Pancreas (tissue), 10 donors: ENCODE measurements at regions not wholly inside any gene's neighbourhood (a gene's known extent, or its start where the extent isn't known, plus 50 kb on each side); places are given as distances from the start of the nearest gene placed in this dataset.

Experiments used
- ATAC-seq, 4 donors: fragments of 200-7000 bp; cut with Tn5 transposase; one replicate each; pipeline versions ENCODE4 v1.8.0 to v1.9.1; 2020; ENCODE audit warnings: mild to moderate bottlenecking in 4 of 4, moderate library complexity in 4 of 4
- DNase-seq, 6 donors: peaks; one replicate each; pipeline ENCODE4 v3.0.0-alpha.2; 2020
- FAIRE-seq: peaks from 2 replicates; lab custom pipeline; 2012; peaks lifted over from hg19 to GRCh38; lab: Jason Lieb, UNC
- H3K27ac ChIP-seq, 4 donors: fragments of 200-600 bp; sonication (generic); 1 replicate in 3 of 4; 2 replicates in 1 of 4; pipeline versions ENCODE4 v1.5.0 to v1.8.0; 2020
- H3K27me3 ChIP-seq, 4 donors: fragments of 200-600 bp; one replicate each; pipeline ENCODE4 v1.8.0; 2021
- H3K36me3 ChIP-seq, 3 donors: fragments of 200-600 bp; sonication (generic) in 1 of 3; one replicate each; pipeline versions ENCODE4 v1.5.0 to v1.8.0; 2020 to 2021
- H3K4me1 ChIP-seq, 3 donors: fragments of 200-600 bp; one replicate each; pipeline ENCODE4 v1.8.0; 2021
- H3K4me3 ChIP-seq, 4 donors: fragments of 200-600 bp; sonication (generic) in 2 of 4; one replicate each; pipeline versions ENCODE4 v1.5.0 to v1.8.0; 2020 to 2021
- H3K9me3 ChIP-seq, 4 donors: fragments of 200-600 bp; one replicate each; pipeline ENCODE4 v1.8.0; 2021
- WGBS, 2 donors: extraction: QIAGEN DNeasy Blood & Tissue Kit; methylation state at CpG; one replicate each; pipeline ENCODE4 v1.1.7; 2013; 5-methylcytosine and 5-hydroxymethylcytosine counted together
- intact Hi-C, 3 donors: fragments of 100-400 bp; cut with DNase I; formaldehyde crosslinking; loops; one replicate each; pipeline versions ENCODE4 v1.11.1 to v1.14.2; 2022
- TF ChIP-seq, protein P1 (sequence below), 4 donors: fragments of 200-600 bp; sonication (generic) in 3 of 4; IDR thresholded peaks; one replicate each; pipeline versions ENCODE4 v1.5.0 to v1.8.0; 2021; ENCODE audit warnings: antibody characterized with exemption in 4 of 4
- donor health status: healthy with polysubstance abuse.
- donor health status: DM: no; HTN: no; CAD: no; lungs with moderate emphysema.
- donor health status: DM: no; HTN: no; CAD: no.
- donor health status: control.
- donor health status: control.
- donor health status: Bipolar disorder and iron deficiency.
- donor health status: DM: yes; HTN: yes; CAD: no.
- donor health status: DM: no; HTN: no; CAD: no.
- donor health status: DM: no; HTN: no; CAD: no.
- donor health status: DM: yes; HTN: yes; CAD: no.

DNA sequence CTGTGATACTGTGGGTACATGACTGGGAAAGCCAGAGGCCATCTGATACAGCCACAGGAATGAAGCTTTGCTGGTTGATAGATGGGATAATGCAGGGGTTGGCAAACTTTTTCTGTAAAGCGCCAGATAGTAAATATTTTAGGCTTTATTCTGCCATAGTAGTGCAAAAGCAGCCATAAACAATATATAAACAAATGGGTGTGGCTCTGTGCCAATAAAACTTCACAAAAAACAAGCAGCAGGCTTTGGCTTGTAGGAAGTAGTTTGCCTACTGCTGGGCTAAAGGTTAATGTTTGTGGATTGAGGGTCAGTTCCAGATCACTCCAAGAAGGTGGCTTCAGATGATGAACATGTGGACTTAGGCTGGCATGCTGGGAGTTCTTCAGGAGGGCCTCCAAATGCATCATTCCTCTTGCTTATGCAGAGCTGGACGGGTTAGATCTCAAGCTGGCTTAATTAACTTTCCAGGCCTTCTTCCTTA, 305.7 kb downstream of the RPLP1 start:
- intact Hi-C loops, result no loop called here
- no peak overlapping the region for H3K27ac ChIP-seq
- no peaks in the 10 kb centered on the region for H3K9me3 ChIP-seq
- 76 to 77% methylated on average over 2 of the region's 2 CpGs for WGBS, 2 donors
- H3K27me3 ChIP-seq, result no peaks in the 10 kb centered on the region
- FAIRE-seq, result no peak
- TF ChIP-seq, protein P1, sequence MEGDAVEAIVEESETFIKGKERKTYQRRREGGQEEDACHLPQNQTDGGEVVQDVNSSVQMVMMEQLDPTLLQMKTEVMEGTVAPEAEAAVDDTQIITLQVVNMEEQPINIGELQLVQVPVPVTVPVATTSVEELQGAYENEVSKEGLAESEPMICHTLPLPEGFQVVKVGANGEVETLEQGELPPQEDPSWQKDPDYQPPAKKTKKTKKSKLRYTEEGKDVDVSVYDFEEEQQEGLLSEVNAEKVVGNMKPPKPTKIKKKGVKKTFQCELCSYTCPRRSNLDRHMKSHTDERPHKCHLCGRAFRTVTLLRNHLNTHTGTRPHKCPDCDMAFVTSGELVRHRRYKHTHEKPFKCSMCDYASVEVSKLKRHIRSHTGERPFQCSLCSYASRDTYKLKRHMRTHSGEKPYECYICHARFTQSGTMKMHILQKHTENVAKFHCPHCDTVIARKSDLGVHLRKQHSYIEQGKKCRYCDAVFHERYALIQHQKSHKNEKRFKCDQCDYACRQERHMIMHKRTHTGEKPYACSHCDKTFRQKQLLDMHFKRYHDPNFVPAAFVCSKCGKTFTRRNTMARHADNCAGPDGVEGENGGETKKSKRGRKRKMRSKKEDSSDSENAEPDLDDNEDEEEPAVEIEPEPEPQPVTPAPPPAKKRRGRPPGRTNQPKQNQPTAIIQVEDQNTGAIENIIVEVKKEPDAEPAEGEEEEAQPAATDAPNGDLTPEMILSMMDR (IDR thresholded peaks at IDR 0.05), result no peak
- no peak overlapping the region for H3K4me3 ChIP-seq
- H3K36me3 ChIP-seq, result no peaks in the 10 kb centered on the region
- DNase-seq, result no peak
- H3K4me1 ChIP-seq, result peaks cover 0 to 3% (median 0%) of the 10 kb centered on the region in 3 donors
- no peak for ATAC-seq

DNA sequence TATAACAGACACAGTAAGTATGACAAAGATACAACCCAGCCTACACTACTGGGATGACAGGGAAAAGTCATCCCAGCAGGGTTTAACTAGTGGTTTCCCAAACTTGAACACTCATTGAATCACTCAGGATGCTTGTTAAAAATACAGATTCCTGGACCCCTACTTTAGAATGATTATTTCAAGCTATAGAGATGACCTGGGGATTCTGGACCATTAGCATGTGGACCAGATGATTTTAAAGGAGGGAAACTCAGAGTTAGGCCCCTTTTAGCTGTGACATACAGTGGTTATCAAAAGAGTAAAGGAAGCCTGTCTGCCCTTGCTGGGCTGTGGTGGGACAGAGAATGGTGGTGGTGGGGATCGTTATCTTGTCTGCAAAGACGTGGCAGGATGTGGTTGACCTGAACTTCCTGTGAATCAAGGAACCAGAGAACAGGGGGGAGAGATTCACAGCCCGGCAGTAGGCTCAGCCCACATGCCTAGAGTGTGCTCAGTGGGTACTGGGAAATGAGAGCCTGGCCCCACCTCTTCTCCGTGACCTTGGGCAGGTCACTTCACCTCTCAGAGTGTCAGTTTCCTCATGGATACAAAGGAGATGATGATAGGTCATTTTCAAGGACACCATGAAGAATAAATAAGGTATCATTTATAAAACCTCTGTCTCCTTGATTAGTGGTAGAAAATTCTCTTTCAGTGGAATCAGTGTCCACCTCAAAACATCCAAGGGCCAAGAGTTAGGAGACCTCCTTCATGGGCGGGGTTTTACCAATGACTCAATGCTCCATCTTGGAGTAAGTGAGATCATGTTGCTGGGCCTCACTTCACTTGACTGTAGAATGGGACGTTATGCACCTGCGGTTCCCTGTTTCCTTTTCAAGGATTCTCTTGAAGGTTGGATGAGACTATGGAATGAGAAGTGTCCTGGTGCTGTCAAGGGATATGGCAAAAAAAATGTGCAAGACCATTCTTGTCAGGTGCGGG, 306.5 kb downstream of the RPLP1 start:
- 84% methylated on average over 8 of the region's 8 CpGs for WGBS, 2 donors
- H3K27me3 ChIP-seq, result no peaks in the 10 kb centered on the region
- no peak for FAIRE-seq
- intact Hi-C loops, result no loop called here
- H3K4me1 ChIP-seq, result peaks cover 0 to 3% (median 0%) of the 10 kb centered on the region in 3 donors
- ATAC-seq, result peak in 3 of 4 donors; percentile 22 to 41 (median 34)
- TF ChIP-seq, protein P1 (IDR thresholded peaks at IDR 0.05), result no peak
- no peaks in the 10 kb centered on the region for H3K9me3 ChIP-seq
- no peaks in the 10 kb centered on the region for H3K36me3 ChIP-seq
- no peak overlapping the region for H3K27ac ChIP-seq
- peak in 1 of 6 donors; percentile 41 for DNase-seq
- H3K4me3 ChIP-seq, result no peak overlapping the region

DNA sequence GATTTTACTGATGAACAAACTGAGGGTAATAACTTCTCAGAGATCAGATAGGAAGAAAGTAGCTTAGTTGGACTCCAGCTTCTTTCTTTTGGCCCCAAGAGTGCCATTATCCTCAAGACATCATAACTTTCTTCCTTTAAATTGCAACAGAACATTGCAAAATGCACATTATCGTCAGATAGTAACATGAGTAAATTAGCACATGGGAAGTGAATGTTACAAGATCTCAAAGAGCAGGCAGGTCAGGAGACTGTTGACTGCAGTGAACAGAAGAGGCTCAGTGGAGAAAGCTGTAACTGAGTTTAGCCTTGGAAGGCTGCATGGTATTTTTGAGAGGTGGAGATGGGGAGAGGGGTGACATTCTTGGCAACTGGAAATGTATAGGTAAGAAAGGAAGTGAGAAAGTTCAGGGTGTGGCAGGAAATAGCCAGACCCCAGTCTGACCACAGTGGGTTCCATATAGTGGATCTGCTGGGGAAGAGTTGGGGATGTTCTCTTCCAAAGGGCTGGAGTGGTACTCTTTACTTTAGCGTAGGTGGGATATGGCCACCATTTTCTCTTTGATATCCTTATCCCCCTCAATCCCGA, 307.7 kb downstream of the RPLP1 start:
- FAIRE-seq (no peak), ATAC-seq (peak in 2 of 4 donors; percentile 51 to 71), DNase-seq (no peak)
- H3K27ac ChIP-seq, result peak overlapping the region in 1 of 4 donors; percentile 50
- no peaks in the 10 kb centered on the region for H3K27me3 ChIP-seq
- no peak overlapping the region for H3K4me3 ChIP-seq
- H3K4me1 ChIP-seq, result peaks cover 0 to 3% (median 0%) of the 10 kb centered on the region in 3 donors
- intact Hi-C loops, result no loop called here
- no peaks in the 10 kb centered on the region for H3K36me3 ChIP-seq
- 69 to 71% methylated on average over 3 of the region's 3 CpGs for WGBS, 2 donors
- no peaks in the 10 kb centered on the region for H3K9me3 ChIP-seq
- TF ChIP-seq, protein P1 (IDR thresholded peaks at IDR 0.05), result no peak

DNA sequence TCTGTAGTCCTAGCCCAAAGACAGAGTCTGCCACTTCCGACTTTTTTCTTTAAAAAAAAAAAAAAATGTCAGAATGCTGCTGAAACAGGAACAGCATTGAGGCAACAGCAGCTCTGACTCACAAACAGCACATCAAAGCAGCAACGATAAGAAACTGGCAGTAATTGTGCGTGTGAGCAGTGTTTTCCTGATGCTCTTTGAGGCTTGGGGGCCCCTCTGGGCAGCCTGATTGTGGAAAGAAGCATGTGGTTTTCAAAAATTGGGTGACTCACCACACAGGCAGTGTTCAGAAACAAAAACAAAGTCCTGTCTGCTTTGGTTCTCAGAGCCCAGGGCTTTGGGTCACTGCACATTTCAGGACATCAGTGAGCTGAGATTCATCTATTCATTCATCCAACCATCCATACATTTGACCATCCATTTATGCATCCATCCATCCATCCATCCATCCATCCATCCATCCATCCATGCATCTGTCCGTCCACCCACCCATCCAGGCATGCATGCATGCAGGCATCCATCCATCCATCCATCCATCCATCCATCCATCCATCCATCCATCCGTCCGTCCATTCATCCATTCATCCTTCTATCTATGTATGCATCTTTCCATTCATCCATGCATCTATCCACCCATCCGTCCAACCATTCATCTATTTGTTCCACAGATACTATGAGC, 308.4 kb downstream of the RPLP1 start:
- DNase-seq (peak in 1 of 6 donors; percentile 38), ATAC-seq (peak in 3 of 4 donors; percentile 64 to 87 (median 84))

More for the DNA sequence above, 308.4 kb downstream of the RPLP1 start:
- Histone ChIP-seq H3K4me3 (no peak overlapping the region), H3K27ac (peak overlapping the region in 1 of 4 donors; percentile 50), H3K4me1 (peaks cover 0 to 3% (median 0%) of the 10 kb centered on the region in 3 donors), H3K27me3 (no peaks in the 10 kb centered on the region), H3K36me3 (no peaks in the 10 kb centered on the region), H3K9me3 (no peaks in the 10 kb centered on the region)
- FAIRE-seq, result no peak
- WGBS, 2 donors, result 57 to 60% methylated on average over 7 of the region's 7 CpGs
- intact Hi-C loops, result no loop called here
- TF ChIP-seq, protein P1 (IDR thresholded peaks at IDR 0.05), result no peak
